HG02852 (cell line): ENCODE measurements at regions not wholly inside any gene's neighbourhood (a gene's known extent, or its start where the extent isn't known, plus 50 kb on each side); places are given as distances from the start of the nearest gene placed in this dataset.
"Not testable (repeated sequence)": the region's sequence is repeated elsewhere in the genome, so short reads cannot be mapped to it uniquely, and the experiment has no call there.

Experiments
- ATAC-seq: cut with Tn5 transposase; IDR thresholded peaks from one replicate; pipeline ENCODE4 v1.9.1; 2021; ENCODE audit warnings: mild to moderate bottlenecking, moderate library complexity; ENCODE audit not compliant: unreplicated experiment

GRCh38 chr14:30064454-30064853 lies 136.8 kb upstream of the PRKD1 start:
- ATAC-seq = no peak

GRCh38 chr14:30069536-30069935 lies 141.9 kb upstream of the PRKD1 start:
- no peak for ATAC-seq

GRCh38 chr14:30072454-30072853 lies 144.8 kb upstream of the PRKD1 start:
- ATAC-seq = not testable (repeated sequence)

- ATAC-seq = no peak
Observed at GRCh38 chr14:30077946-30078345, 150.3 kb upstream of the PRKD1 start.

GRCh38 chr14:30078811-30079402 lies 151.3 kb upstream of the PRKD1 start:
- ATAC-seq = no peak

- ATAC-seq = no peak
Observed at GRCh38 chr14:30082486-30082885, 154.8 kb upstream of the PRKD1 start.

GRCh38 chr14:30084811-30085210 lies 157.2 kb upstream of the PRKD1 start:
- no peak for ATAC-seq

GRCh38 chr14:30085943-30086342 lies 158.3 kb upstream of the PRKD1 start:
- no peak for ATAC-seq

GRCh38 chr14:30088620-30089019 lies 161.0 kb upstream of the PRKD1 start:
- ATAC-seq = no peak

GRCh38 chr14:30108975-30109700 lies 181.5 kb upstream of the PRKD1 start:
- ATAC-seq = no peak

GRCh38 chr14:30114051-30114450 lies 186.4 kb upstream of the PRKD1 start:
- no peak for ATAC-seq

GRCh38 chr14:30115756-30116155 lies 188.1 kb upstream of the PRKD1 start:
- no peak for ATAC-seq

- no peak for ATAC-seq
Observed at GRCh38 chr14:30118992-30119640, 191.5 kb upstream of the PRKD1 start.

- no peak for ATAC-seq
Observed at GRCh38 chr14:30125322-30125979, 197.8 kb upstream of the PRKD1 start.

- ATAC-seq = no peak
Observed at GRCh38 chr14:30129807-30130206, 202.2 kb upstream of the PRKD1 start.

- no peak for ATAC-seq
Observed at GRCh38 chr14:30131581-30132097, 204.0 kb upstream of the PRKD1 start.

- ATAC-seq = no peak
Observed at GRCh38 chr14:30132196-30132595, 204.5 kb upstream of the PRKD1 start.

- ATAC-seq = no peak
Observed at GRCh38 chr14:30134936-30135335, 207.3 kb upstream of the PRKD1 start.

- ATAC-seq = no peak
Observed at GRCh38 chr14:30138567-30138966, 210.9 kb upstream of the PRKD1 start.

- no peak for ATAC-seq
Observed at GRCh38 chr14:30142216-30142615, 214.6 kb upstream of the PRKD1 start.

- ATAC-seq = no peak
Observed at GRCh38 chr14:30143627-30144026, 216.0 kb upstream of the PRKD1 start.
